HEK293 (cell line): ENCODE measurements at regions not wholly inside any gene's neighbourhood (a gene's known extent, or its start where the extent isn't known, plus 50 kb on each side); places are given as distances from the start of the nearest gene placed in this dataset.

Experiments used
- ZEB2 ChIP-seq: fragments of 450-650 bp; formaldehyde crosslinking; IDR thresholded peaks from 2 replicates; pipeline ENCODE4 v1.5.1; 2016; ENCODE audit warnings: missing biosample characterization, missing genetic modification characterization
- ZNF146 ChIP-seq: fragments of 450-650 bp; formaldehyde crosslinking; IDR thresholded peaks from 2 replicates; pipeline ENCODE4 v1.5.1; 2016; ENCODE audit warnings: missing biosample characterization, missing genetic modification characterization
- ZNF548 ChIP-seq: fragments of 450-650 bp; formaldehyde crosslinking; IDR thresholded peaks from 2 replicates; pipeline ENCODE4 v1.5.1; 2016; ENCODE audit warnings: missing biosample characterization, missing genetic modification characterization
- TF ChIP-seq, protein P1 (sequence below): fragments of 450-650 bp; formaldehyde crosslinking; IDR thresholded peaks from 2 replicates; pipeline ENCODE4 v1.5.1; 2016; ENCODE audit warnings: missing biosample characterization, missing genetic modification characterization
- TF ChIP-seq, protein P2 (sequence below): fragments of 450-650 bp; formaldehyde crosslinking; IDR thresholded peaks from 2 replicates; pipeline ENCODE4 v1.5.1; 2016; ENCODE audit warnings: missing biosample characterization, missing genetic modification characterization

DNA sequence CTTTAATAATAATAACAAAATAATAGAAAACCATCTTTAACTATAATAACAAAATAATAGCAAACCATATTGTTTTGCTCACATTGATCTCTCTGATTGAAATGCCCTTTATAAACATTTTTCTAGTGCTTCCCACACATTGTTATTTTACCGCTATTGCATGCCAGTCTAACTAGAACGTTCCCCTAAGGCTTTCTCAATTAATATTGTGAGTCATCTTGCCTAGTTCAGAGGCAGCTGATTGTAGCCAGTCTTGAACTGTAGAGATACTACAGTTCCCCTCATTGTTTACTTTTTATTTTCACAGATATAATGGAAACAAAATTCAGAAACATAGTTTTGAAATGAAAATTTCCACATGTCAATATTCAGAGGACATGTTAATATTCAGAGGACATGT is 192.3 kb upstream of the ADGRL4 start:
- TF ChIP-seq, protein P1, sequence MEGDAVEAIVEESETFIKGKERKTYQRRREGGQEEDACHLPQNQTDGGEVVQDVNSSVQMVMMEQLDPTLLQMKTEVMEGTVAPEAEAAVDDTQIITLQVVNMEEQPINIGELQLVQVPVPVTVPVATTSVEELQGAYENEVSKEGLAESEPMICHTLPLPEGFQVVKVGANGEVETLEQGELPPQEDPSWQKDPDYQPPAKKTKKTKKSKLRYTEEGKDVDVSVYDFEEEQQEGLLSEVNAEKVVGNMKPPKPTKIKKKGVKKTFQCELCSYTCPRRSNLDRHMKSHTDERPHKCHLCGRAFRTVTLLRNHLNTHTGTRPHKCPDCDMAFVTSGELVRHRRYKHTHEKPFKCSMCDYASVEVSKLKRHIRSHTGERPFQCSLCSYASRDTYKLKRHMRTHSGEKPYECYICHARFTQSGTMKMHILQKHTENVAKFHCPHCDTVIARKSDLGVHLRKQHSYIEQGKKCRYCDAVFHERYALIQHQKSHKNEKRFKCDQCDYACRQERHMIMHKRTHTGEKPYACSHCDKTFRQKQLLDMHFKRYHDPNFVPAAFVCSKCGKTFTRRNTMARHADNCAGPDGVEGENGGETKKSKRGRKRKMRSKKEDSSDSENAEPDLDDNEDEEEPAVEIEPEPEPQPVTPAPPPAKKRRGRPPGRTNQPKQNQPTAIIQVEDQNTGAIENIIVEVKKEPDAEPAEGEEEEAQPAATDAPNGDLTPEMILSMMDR, result no peak
- no peak for TF ChIP-seq ZEB2 (tag by site-specific recombination)
- no peak for TF ChIP-seq ZNF548
- TF ChIP-seq, protein P2, sequence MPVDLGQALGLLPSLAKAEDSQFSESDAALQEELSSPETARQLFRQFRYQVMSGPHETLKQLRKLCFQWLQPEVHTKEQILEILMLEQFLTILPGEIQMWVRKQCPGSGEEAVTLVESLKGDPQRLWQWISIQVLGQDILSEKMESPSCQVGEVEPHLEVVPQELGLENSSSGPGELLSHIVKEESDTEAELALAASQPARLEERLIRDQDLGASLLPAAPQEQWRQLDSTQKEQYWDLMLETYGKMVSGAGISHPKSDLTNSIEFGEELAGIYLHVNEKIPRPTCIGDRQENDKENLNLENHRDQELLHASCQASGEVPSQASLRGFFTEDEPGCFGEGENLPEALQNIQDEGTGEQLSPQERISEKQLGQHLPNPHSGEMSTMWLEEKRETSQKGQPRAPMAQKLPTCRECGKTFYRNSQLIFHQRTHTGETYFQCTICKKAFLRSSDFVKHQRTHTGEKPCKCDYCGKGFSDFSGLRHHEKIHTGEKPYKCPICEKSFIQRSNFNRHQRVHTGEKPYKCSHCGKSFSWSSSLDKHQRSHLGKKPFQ (tag by site-specific recombination), result no peak
- TF ChIP-seq ZNF146, result no peak
